Neural cell (in vitro differentiated cells): ENCODE measurements at regions not wholly inside any gene's neighbourhood (a gene's known extent, or its start where the extent isn't known, plus 50 kb on each side); places are given as distances from the start of the nearest gene placed in this dataset.

Experiments used
- EP300 ChIP-seq: fragments of 450-650 bp; conservative IDR thresholded peaks from 2 replicates; pipeline ENCODE4 v1.6.1; 2014; ENCODE audit warnings: antibody characterized with exemption, mild to moderate bottlenecking, moderate library complexity; ENCODE audit not compliant: poor library complexity, severe bottlenecking
- POLR2AphosphoS5 ChIP-seq: IDR thresholded peaks from 2 replicates; pipeline ENCODE4 v1.6.1; 2012
- RAD21 ChIP-seq: fragments of 450-650 bp; conservative IDR thresholded peaks from 2 replicates; pipeline ENCODE4 v1.6.1; 2014; ENCODE audit warnings: antibody characterized with exemption, mild to moderate bottlenecking, moderate library complexity
- TF ChIP-seq, protein P1 (sequence below): fragments of 450-650 bp; IDR thresholded peaks from 2 replicates; pipeline ENCODE4 v1.5.1; 2014; ENCODE audit warnings: antibody characterized with exemption, mild to moderate bottlenecking, moderate library complexity; ENCODE audit not compliant: poor library complexity, severe bottlenecking

DNA sequence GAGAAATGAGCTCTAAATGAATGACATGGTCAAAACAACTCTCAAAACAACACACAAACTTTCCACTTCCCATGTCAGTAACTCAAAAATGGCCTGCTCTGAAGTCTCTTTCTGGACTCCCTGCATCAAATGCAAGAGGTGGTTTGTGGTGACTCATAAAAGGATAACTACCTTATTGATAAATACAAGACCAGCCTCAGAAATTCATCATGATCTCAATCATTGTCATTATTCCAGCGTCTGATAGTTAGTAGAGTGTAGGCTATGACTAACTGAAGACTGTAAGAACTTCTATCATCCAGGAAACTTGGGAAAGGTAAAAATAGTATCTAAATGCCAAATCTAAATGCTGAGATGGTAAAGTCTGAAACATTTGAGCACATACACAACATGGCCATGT, 369.4 kb downstream of the BMP2 start:
- TF ChIP-seq POLR2AphosphoS5 (no peak), EP300 (no peak), RAD21 (no peak)
- TF ChIP-seq, protein P1, sequence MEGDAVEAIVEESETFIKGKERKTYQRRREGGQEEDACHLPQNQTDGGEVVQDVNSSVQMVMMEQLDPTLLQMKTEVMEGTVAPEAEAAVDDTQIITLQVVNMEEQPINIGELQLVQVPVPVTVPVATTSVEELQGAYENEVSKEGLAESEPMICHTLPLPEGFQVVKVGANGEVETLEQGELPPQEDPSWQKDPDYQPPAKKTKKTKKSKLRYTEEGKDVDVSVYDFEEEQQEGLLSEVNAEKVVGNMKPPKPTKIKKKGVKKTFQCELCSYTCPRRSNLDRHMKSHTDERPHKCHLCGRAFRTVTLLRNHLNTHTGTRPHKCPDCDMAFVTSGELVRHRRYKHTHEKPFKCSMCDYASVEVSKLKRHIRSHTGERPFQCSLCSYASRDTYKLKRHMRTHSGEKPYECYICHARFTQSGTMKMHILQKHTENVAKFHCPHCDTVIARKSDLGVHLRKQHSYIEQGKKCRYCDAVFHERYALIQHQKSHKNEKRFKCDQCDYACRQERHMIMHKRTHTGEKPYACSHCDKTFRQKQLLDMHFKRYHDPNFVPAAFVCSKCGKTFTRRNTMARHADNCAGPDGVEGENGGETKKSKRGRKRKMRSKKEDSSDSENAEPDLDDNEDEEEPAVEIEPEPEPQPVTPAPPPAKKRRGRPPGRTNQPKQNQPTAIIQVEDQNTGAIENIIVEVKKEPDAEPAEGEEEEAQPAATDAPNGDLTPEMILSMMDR, result no peak
